ENCODE measurements at regions not wholly inside any gene's neighbourhood (a gene's known extent, or its start where the extent isn't known, plus 50 kb on each side); places are given as distances from the start of the nearest gene placed in this dataset.

- Histone ChIP-seq H3K4me3 (ENCODE audit: low read length in 2 of 2) (no peak overlapping the region), H3K27me3 (ENCODE audit: control insufficient read depth in 1 of 2, insufficient read depth in 2 of 2, low read length in 2 of 2) (no peaks in the 10 kb centered on the region), H3K36me3 (ENCODE audit: control insufficient read depth in 2 of 2, insufficient read depth in 2 of 2, low read length in 2 of 2) (no peaks in the 10 kb centered on the region), H3K27ac (ENCODE audit: low read length) (no peak overlapping the region), H3K9me3 (ENCODE audit: control insufficient read depth in 2 of 2, low read length in 2 of 2) (no peaks in the 10 kb centered on the region), H3K4me1 (ENCODE audit: control insufficient read depth, insufficient read depth, low read length) (no peaks in the 10 kb centered on the region), H3K9ac (ENCODE audit: low read length in 2 of 2) (no peak overlapping the region)
These were observed 306.6 kb downstream of the SLC6A15 start for GRCh38 chr12:84605983-84606382.

GRCh38 chr12:84604551-84604950 lies 308.0 kb downstream of the SLC6A15 start:
- H3K27me3 ChIP-seq (ENCODE audit: control insufficient read depth in 1 of 2, insufficient read depth in 2 of 2, low read length in 2 of 2): no peaks in the 10 kb centered on the region
- H3K27ac ChIP-seq (ENCODE audit: low read length): no peak overlapping the region
- H3K4me1 ChIP-seq (ENCODE audit: control insufficient read depth, insufficient read depth, low read length): no peaks in the 10 kb centered on the region
- no peaks in the 10 kb centered on the region for H3K9me3 ChIP-seq (ENCODE audit: control insufficient read depth in 2 of 2, low read length in 2 of 2)
- no peaks in the 10 kb centered on the region for H3K36me3 ChIP-seq (ENCODE audit: control insufficient read depth in 2 of 2, insufficient read depth in 2 of 2, low read length in 2 of 2)
- no peak overlapping the region for H3K4me3 ChIP-seq (ENCODE audit: low read length in 2 of 2)
- no peak overlapping the region for H3K9ac ChIP-seq (ENCODE audit: low read length in 2 of 2)

DNA sequence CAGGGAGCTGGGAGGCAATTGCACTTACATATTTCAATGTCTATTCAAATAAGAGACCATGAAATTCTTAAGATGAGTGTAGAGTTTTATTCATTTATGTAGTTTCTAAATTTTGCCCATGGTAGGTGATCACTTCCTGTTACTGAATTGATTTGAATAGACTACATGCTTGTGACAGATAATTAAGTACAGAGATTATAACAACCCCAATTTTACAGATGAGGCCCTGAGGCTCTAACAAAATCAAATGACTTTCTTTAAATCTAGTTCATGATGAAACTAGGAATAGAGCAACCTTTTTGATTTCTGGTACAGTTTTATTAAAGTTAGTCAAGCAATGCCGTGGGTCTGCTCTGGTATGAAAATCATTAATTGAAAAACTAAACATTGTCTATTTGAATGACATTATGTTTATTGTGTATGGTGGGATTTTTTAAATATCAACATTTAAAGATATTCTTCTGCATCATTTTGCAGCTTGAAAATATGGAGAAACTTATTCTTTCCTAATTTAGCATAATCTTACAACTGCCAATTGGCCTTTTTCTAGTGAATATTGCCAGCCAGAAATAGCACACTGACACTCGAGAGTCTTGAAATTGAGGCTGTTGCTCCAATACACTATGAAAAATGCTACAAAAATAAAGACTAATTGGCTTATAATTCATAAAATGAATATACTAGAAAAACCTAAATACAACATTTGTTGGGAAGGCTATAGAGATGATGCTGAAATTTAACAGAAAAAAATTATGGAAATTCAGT lies 308.9 kb downstream of the SLC6A15 start:
- Histone ChIP-seq H3K4me1 (ENCODE audit: control insufficient read depth, insufficient read depth, low read length) (no peaks in the 10 kb centered on the region), H3K36me3 (ENCODE audit: control insufficient read depth in 2 of 2, insufficient read depth in 2 of 2, low read length in 2 of 2) (no peaks in the 10 kb centered on the region), H3K9ac (ENCODE audit: low read length in 2 of 2) (no peak overlapping the region), H3K4me3 (ENCODE audit: low read length in 2 of 2) (no peak overlapping the region), H3K9me3 (ENCODE audit: control insufficient read depth in 2 of 2, low read length in 2 of 2) (no peaks in the 10 kb centered on the region), H3K27me3 (ENCODE audit: control insufficient read depth in 1 of 2, insufficient read depth in 2 of 2, low read length in 2 of 2) (no peaks in the 10 kb centered on the region), H3K27ac (ENCODE audit: low read length) (no peak overlapping the region)

- Histone ChIP-seq H3K27me3 (ENCODE audit: control insufficient read depth in 1 of 2, insufficient read depth in 2 of 2, low read length in 2 of 2) (no peaks in the 10 kb centered on the region), H3K9ac (ENCODE audit: low read length in 2 of 2) (no peak overlapping the region), H3K4me3 (ENCODE audit: low read length in 2 of 2) (no peak overlapping the region), H3K36me3 (ENCODE audit: control insufficient read depth in 2 of 2, insufficient read depth in 2 of 2, low read length in 2 of 2) (no peaks in the 10 kb centered on the region), H3K4me1 (ENCODE audit: control insufficient read depth, insufficient read depth, low read length) (no peaks in the 10 kb centered on the region), H3K9me3 (ENCODE audit: control insufficient read depth in 2 of 2, low read length in 2 of 2) (no peaks in the 10 kb centered on the region), H3K27ac (ENCODE audit: low read length) (no peak overlapping the region)
These were observed 311.1 kb downstream of the SLC6A15 start for GRCh38 chr12:84601483-84601882.

- H3K9me3 ChIP-seq (ENCODE audit: control insufficient read depth in 2 of 2, low read length in 2 of 2): no peaks in the 10 kb centered on the region
- H3K27ac ChIP-seq (ENCODE audit: low read length): no peak overlapping the region
- H3K9ac ChIP-seq (ENCODE audit: low read length in 2 of 2): no peak overlapping the region
- no peak overlapping the region for H3K4me3 ChIP-seq (ENCODE audit: low read length in 2 of 2)
- no peaks in the 10 kb centered on the region for H3K27me3 ChIP-seq (ENCODE audit: control insufficient read depth in 1 of 2, insufficient read depth in 2 of 2, low read length in 2 of 2)
- no peaks in the 10 kb centered on the region for H3K4me1 ChIP-seq (ENCODE audit: control insufficient read depth, insufficient read depth, low read length)
- H3K36me3 ChIP-seq (ENCODE audit: control insufficient read depth in 2 of 2, insufficient read depth in 2 of 2, low read length in 2 of 2): no peaks in the 10 kb centered on the region
These were observed 313.1 kb downstream of the SLC6A15 start for GRCh38 chr12:84599539-84599938.

DNA sequence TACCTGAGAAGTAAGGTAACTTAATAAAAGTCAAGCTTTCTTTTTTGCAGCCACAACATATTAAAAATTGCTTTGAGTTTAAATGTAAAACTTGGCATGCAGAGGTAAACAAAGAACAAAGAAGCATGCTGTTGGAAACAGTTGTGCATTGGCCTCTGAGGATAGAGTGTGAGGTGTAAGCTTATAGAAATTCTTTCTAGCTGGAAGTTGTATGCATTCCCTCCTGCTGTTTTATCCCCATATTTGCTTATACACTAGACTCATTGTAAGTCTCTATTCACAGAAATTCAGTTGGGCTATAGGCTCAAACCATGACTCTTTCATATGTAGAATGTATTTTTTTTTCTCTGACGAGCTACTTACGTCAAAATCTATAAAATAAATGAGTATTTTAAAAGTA lies 316.3 kb downstream of the SLC6A15 start:
- Histone ChIP-seq H3K27me3 (ENCODE audit: control insufficient read depth in 1 of 2, insufficient read depth in 2 of 2, low read length in 2 of 2) (no peaks in the 10 kb centered on the region), H3K4me3 (ENCODE audit: low read length in 2 of 2) (no peak overlapping the region), H3K27ac (ENCODE audit: low read length) (no peak overlapping the region), H3K9ac (ENCODE audit: low read length in 2 of 2) (no peak overlapping the region), H3K36me3 (ENCODE audit: control insufficient read depth in 2 of 2, insufficient read depth in 2 of 2, low read length in 2 of 2) (no peaks in the 10 kb centered on the region), H3K9me3 (ENCODE audit: control insufficient read depth in 2 of 2, low read length in 2 of 2) (no peaks in the 10 kb centered on the region), H3K4me1 (ENCODE audit: control insufficient read depth, insufficient read depth, low read length) (no peaks in the 10 kb centered on the region)

DNA sequence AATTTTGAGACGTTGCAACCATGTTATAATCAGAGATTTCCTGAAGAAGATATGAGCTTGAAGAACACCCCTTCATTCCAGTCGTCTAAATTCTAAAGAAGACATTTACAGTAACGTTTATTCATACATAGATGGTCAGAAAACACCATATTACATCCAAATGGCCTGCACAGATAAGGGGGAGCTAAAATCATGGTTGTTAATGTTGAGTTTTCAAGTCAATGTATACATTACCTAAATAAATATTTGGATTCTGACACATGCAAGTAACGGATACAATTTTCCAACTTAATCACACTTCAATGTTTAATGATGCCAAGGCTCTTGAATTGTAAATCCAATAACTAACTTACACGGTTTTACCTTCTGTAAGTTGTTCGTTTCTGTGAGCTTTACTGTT lies 318.4 kb downstream of the SLC6A15 start:
- H3K27ac ChIP-seq (ENCODE audit: low read length): no peak overlapping the region
- no peaks in the 10 kb centered on the region for H3K9me3 ChIP-seq (ENCODE audit: control insufficient read depth in 2 of 2, low read length in 2 of 2)
- no peaks in the 10 kb centered on the region for H3K4me1 ChIP-seq (ENCODE audit: control insufficient read depth, insufficient read depth, low read length)
- H3K4me3 ChIP-seq (ENCODE audit: low read length in 2 of 2): no peak overlapping the region
- no peaks in the 10 kb centered on the region for H3K36me3 ChIP-seq (ENCODE audit: control insufficient read depth in 2 of 2, insufficient read depth in 2 of 2, low read length in 2 of 2)
- H3K27me3 ChIP-seq (ENCODE audit: control insufficient read depth in 1 of 2, insufficient read depth in 2 of 2, low read length in 2 of 2): no peaks in the 10 kb centered on the region
- no peak overlapping the region for H3K9ac ChIP-seq (ENCODE audit: low read length in 2 of 2)

- Histone ChIP-seq H3K4me1 (ENCODE audit: control insufficient read depth, insufficient read depth, low read length) (no peaks in the 10 kb centered on the region), H3K27ac (ENCODE audit: low read length) (no peak overlapping the region), H3K4me3 (ENCODE audit: low read length in 2 of 2) (no peak overlapping the region), H3K36me3 (ENCODE audit: control insufficient read depth in 2 of 2, insufficient read depth in 2 of 2, low read length in 2 of 2) (no peaks in the 10 kb centered on the region), H3K9me3 (ENCODE audit: control insufficient read depth in 2 of 2, low read length in 2 of 2) (no peaks in the 10 kb centered on the region), H3K27me3 (ENCODE audit: control insufficient read depth in 1 of 2, insufficient read depth in 2 of 2, low read length in 2 of 2) (no peaks in the 10 kb centered on the region), H3K9ac (ENCODE audit: low read length in 2 of 2) (no peak overlapping the region)
These were observed 326.7 kb downstream of the SLC6A15 start for GRCh38 chr12:84585776-84586395.

GRCh38 chr12:84572196-84572595 lies 340.4 kb downstream of the SLC6A15 start:
- Histone ChIP-seq H3K27ac (ENCODE audit: low read length) (no peak overlapping the region), H3K4me1 (ENCODE audit: control insufficient read depth, insufficient read depth, low read length) (no peaks in the 10 kb centered on the region), H3K4me3 (ENCODE audit: low read length in 2 of 2) (no peak overlapping the region)

DNA sequence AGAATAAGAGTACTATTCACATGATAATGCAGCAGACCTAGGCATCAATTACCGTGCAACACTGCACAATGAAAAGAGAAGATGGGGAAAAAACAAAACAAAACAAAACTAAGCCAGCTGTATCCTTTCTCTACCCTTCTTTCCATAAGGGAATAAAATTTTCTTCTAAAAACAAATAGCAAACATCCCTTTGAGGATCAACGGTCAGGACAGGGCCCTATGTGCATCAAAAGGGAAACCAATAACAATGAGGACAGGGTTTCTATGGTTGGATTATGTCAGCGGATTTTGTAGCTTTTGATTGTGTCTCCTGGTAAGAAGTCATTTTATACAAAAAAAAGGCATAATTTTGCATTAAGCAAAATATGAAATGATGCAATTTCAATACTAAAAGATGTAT lies 350.3 kb downstream of the SLC6A15 start:
- Histone ChIP-seq H3K4me1 (ENCODE audit: control insufficient read depth, insufficient read depth, low read length) (no peaks in the 10 kb centered on the region), H3K4me3 (ENCODE audit: low read length in 2 of 2) (no peak overlapping the region), H3K9ac (ENCODE audit: low read length in 2 of 2) (no peak overlapping the region), H3K9me3 (ENCODE audit: control insufficient read depth in 2 of 2, low read length in 2 of 2) (no peaks in the 10 kb centered on the region), H3K27ac (ENCODE audit: low read length) (no peak overlapping the region), H3K36me3 (ENCODE audit: control insufficient read depth in 2 of 2, insufficient read depth in 2 of 2, low read length in 2 of 2) (no peaks in the 10 kb centered on the region), H3K27me3 (ENCODE audit: control insufficient read depth in 1 of 2, insufficient read depth in 2 of 2, low read length in 2 of 2) (no peaks in the 10 kb centered on the region)

More at GRCh38 chr12:84572196-84572595, 340.4 kb downstream of the SLC6A15 start:
- no peaks in the 10 kb centered on the region for H3K9me3 ChIP-seq (ENCODE audit: control insufficient read depth in 2 of 2, low read length in 2 of 2)
- H3K27me3 ChIP-seq (ENCODE audit: control insufficient read depth in 1 of 2, insufficient read depth in 2 of 2, low read length in 2 of 2): no peaks in the 10 kb centered on the region
- no peaks in the 10 kb centered on the region for H3K36me3 ChIP-seq (ENCODE audit: control insufficient read depth in 2 of 2, insufficient read depth in 2 of 2, low read length in 2 of 2)
- H3K9ac ChIP-seq (ENCODE audit: low read length in 2 of 2): no peak overlapping the region

DNA sequence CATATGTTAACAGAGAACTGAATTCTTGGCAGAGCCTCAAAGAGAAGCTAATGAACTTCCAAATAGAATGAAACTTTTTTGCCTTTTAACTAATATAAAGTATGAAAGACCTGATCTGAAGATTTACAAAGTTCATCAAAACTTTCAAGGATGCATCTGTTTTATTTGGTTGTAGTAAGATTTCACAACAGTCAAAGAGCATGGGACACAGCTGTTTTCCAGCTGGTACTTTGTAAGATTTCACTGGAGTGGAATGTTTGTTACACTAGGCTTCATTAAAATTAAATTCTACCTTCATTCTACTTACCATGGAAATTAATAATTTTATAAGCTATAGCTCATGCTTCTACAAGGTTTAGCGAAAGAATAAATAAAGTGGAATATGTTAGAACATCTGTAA lies 351.2 kb downstream of the SLC6A15 start:
- no peak overlapping the region for H3K4me3 ChIP-seq (ENCODE audit: low read length in 2 of 2)
- H3K4me1 ChIP-seq (ENCODE audit: control insufficient read depth, insufficient read depth, low read length): no peaks in the 10 kb centered on the region
- H3K27ac ChIP-seq (ENCODE audit: low read length): no peak overlapping the region
- H3K36me3 ChIP-seq (ENCODE audit: control insufficient read depth in 2 of 2, insufficient read depth in 2 of 2, low read length in 2 of 2): no peaks in the 10 kb centered on the region
- H3K9me3 ChIP-seq (ENCODE audit: control insufficient read depth in 2 of 2, low read length in 2 of 2): no peaks in the 10 kb centered on the region
- H3K27me3 ChIP-seq (ENCODE audit: control insufficient read depth in 1 of 2, insufficient read depth in 2 of 2, low read length in 2 of 2): no peaks in the 10 kb centered on the region
- H3K9ac ChIP-seq (ENCODE audit: low read length in 2 of 2): no peak overlapping the region

All from stomach smooth muscle (tissue), 2 donors.